ENCODE measurements at regions not wholly inside any gene's neighbourhood (a gene's known extent, or its start where the extent isn't known, plus 50 kb on each side); places are given as distances from the start of the nearest gene placed in this dataset.

DNA sequence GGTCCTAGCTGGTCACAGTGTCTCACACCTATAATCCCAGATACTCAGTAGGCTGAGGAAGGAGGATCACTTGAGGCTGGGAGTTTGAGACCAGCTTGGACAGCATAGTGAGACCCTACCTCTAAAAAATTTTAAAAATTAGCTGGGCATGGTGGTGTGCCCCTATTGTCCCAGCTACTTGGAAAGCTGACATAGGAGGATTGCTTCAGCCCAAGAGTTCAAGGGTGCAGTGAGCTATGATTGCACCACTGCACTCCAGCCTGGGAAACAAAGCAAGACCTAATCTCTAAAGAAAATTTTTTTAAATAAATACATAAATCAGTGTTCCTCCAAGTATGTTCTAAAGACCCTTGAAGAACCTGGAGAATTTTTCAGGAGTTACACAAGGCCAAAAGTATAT is 50.6 kb upstream of the GNAO1 start:
- DNase-seq = no peak

- DNase-seq = peak in 1 of 2 experiments; percentile 5
These were observed 54.0 kb upstream of the GNAO1 start for GRCh38 chr16:56137269-56137668.

- no peak for DNase-seq
These were observed 55.0 kb upstream of the GNAO1 start for GRCh38 chr16:56136256-56136655.

GRCh38 chr16:56134790-56135189 is 56.5 kb upstream of the GNAO1 start:
- DNase-seq = no peak

- DNase-seq = no peak
These were observed 65.4 kb upstream of the GNAO1 start for GRCh38 chr16:56125922-56126321.

DNA sequence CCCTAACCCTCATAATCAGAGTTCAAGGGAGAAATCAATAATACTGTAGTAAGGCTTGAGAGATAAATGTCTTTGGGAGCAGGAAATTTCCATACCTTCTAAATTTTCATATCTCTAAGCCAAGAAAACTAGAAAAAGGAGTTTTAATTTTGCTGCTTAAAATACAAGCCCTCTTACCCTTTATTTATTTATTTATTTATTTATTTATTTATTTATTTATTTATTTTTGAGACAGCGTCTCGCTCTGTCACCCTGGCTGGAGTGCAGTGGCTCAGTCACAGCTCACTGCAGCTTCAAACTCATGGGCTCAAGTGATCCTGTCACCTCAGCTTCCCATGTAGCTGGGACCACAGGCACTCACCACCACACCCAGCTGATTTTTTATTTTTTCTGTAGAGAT is 69.0 kb upstream of the GNAO1 start:
- DNase-seq = no peak

GRCh38 chr16:56121156-56121500 is 70.2 kb upstream of the GNAO1 start:
- DNase-seq = no peak

DNA sequence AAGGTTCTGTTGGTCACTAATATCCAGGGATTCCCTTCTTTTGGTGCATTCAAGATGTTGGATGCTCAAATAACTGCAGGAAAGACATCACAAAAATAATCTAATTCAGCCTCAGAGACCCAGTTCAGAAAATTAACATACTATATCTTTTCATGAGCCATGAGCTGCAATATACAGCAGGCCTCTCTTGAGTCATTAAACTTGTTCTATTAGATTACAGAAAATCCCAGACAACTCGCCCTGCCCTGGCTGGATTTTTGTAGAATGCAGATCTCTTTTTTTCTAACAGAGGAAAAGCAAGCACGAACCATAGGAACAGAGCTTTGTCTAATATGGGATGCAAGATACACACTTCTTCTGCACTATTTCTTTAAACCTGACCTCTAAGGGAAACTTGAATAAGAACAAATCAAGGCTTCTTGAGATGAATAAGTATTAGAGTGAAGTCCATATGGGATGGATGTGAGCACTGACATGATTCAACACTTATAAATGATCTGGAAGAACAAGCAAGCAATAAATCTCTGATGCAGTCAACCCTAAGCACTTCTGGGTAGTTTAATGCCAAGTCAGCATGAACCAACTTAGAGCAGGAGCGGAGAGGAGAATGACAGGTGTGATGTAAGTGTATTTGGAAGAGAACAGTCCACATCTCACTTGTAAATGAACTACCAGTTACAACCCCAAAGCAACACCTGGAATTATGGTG is 70.7 kb upstream of the GNAO1 start:
- no peak for DNase-seq

DNA sequence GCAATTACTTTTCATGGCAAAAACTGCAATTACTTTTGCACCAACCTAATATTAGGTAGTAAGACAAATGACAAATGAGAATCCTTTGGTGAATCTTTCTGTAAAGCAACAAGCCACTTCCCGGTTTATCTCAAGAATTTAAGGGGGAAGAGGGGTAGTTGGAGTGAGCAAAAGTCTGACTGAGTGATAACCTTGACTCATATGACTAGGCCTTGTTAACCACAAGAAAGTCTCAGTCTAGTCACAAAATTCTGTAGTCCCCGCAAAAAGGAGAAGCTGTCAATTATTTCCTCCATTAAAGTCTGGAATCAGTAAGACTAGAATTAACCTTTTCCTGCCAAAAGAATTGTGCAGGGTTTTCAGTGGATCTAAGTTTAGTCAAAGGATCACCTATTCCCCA is 72.2 kb upstream of the GNAO1 start:
- DNase-seq = no peak

GRCh38 chr16:56116577-56116964 is 74.7 kb upstream of the GNAO1 start:
- no peak for DNase-seq

DNA sequence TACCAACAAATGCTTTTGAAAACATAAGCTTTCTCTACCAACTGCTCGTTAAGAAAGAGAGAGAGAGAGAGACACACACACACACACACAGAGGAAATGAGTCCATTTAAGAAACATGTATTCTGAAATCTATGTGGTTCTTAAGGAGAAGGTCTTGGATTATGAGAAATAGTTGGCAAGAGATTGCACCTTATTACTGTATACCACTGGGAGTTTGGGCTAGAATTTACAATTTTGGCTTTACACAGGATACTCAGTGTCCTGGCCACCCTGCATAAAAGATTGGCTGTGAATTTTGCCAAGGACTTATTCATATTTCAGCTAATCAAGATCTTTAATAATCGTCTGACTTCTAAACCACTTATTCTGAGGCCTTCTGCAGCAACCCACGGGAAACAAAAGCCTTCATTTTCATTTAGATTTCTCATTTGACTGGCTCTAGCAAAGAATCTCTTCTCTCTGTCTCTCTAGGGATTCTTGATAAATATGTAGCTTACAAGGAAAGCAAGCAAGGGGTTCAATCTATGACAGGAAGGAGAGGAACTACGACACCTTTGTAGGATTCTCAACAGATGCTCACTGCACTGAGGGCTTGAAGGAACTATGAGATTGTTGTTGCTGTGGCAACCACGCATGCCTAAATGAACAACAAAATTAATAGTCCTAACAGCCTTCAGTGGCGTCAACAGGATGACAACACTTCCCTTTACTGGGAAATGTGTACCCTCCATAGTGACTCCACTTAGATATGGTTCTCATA is 75.3 kb upstream of the GNAO1 start:
- no peak for DNase-seq

- no peak for DNase-seq
These were observed 78.1 kb upstream of the GNAO1 start for GRCh38 chr16:56113223-56113622.

GRCh38 chr16:56111100-56111499 is 80.2 kb upstream of the GNAO1 start:
- no peak for DNase-seq

DNA sequence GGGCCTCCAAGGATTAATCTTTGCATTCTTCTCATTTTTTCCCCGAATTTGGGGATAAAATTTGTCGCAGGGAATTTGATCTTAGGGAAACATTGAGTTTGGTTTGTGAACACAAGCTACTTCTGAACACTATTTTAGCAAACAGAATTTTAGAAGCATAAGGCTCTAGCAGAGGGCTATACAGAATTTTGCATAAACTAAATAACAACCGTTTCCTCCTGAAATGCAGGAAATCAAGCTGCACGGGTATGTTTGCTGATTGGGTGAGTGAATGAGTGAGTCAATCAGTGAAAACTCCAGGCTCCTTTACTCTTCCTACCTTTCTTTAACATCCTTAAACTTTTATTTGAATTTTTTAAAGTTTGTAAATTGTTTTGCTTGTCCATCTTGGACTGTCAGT is 81.3 kb upstream of the GNAO1 start:
- no peak for DNase-seq

DNA sequence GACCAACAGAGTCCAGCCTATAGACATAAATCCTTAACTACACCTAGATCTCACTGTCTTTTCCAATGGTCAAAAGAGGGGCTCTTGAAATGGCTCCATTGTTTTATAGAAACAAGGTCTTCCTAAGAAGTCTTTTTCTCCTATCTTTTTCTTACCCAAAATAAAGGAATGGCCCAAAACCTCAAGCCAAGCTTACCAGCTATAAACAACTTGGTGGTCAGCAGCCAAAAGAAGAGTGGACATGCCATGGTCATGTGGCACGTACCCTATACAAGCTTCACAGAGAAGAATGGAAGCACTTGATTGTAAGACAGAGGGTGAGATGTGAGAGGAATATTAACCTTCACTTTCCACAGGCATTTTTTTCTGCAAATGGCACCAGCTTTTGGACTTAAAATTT is 82.1 kb upstream of the GNAO1 start:
- no peak for DNase-seq

GRCh38 chr16:56108724-56109123 is 82.6 kb upstream of the GNAO1 start:
- DNase-seq = no peak

- DNase-seq = no peak
These were observed 83.2 kb upstream of the GNAO1 start for GRCh38 chr16:56108056-56108471.

- no peak for DNase-seq
These were observed 84.8 kb upstream of the GNAO1 start for GRCh38 chr16:56106527-56106926.

DNA sequence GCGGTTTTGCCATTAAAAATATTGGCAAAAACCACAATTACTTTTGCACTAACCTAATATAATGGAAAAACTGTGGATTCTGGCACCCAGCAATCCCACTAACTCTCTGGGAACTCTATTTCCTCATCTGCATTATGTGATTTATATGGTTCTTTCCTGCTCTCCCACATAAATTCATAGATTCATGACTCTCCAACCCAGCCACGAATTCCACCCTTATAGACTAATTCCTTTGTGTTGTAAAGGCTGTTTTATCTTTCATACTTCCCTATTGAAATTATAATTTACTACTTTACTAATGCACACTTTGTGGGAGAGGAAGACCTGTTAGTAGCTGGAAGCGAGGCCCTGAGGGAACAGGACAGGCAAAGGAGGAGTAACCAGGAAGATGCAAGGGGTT is 88.4 kb upstream of the GNAO1 start:
- DNase-seq = no peak

DNA sequence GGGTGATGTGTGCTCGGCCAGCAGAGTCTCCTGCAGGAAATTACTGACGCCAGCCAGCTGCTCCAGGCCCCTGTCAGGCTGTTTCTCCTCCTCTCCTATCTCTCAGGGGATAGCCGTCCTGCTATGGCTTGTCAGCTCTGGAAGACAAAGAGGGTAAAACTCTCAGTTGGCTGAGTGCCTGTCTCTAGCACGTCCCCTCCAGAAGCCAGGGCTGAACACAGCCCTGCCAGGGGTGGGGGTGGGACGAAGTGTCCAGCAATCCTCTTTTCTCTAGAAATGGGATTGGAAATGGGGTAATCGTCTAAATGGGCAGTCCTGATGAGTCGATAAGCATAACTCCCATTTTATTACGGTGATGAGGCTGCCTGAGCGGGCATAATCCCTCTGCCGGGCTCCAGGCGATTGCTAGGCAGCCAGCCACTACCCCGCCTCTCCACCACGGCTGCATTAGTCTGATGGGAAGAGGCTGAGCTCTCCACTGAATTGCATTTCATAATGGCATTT is 89.1 kb upstream of the GNAO1 start:
- DNase-seq = no peak

- DNase-seq = no peak
These were observed 89.8 kb upstream of the GNAO1 start for GRCh38 chr16:56101480-56101879.

DNA sequence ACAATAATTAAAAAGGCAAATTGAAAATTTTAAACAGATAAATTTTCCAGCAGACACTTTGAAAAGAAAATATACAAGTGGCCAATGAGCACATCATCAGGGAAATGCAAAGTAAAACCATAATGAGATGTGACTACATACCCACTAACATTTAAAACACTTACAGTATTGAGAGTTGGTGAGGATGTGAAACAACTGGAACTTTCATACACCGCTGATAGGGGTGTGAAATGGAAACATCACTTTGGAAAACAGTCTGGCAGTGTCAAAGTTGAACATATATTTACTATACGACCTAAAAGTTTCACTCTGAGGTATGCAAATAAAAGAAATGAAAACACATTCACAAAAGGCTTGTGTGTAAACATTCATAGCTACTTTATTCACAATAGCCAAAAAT is 94.0 kb upstream of the GNAO1 start:
- DNase-seq = no peak

- no peak for DNase-seq
These were observed 97.1 kb upstream of the GNAO1 start for GRCh38 chr16:56094231-56094630.

- DNase-seq = no peak
These were observed 98.2 kb upstream of the GNAO1 start for GRCh38 chr16:56093055-56093454.

GRCh38 chr16:56090076-56090475 is 101.2 kb upstream of the GNAO1 start:
- no peak for DNase-seq

Measured in activated CD4-positive, alpha-beta T cell treated with anti-CD3 and anti-CD28 coated beads, Interleukin-2, amount 50 U/mL, for 48 hours (primary cell).